Nephron progenitor cell (in vitro differentiated cells): ENCODE measurements at regions not wholly inside any gene's neighbourhood (a gene's known extent, or its start where the extent isn't known, plus 50 kb on each side); places are given as distances from the start of the nearest gene placed in this dataset.

Source experiments
- DNase-seq: peaks from one replicate; pipeline ENCODE4 v3.0.0; 2021
- H3K27ac Mint-ChIP-seq: 2 replicates; pipeline ENCODE4 v1.8.0; 2021; ENCODE audit warnings: mild to moderate bottlenecking, moderate library complexity, mixed read lengths
- H3K27me3 Mint-ChIP-seq: 2 replicates; pipeline ENCODE4 v1.8.0; 2021; ENCODE audit warnings: mild to moderate bottlenecking, low read depth, mixed read lengths; ENCODE audit not compliant: poor library complexity
- H3K36me3 Mint-ChIP-seq: 2 replicates; pipeline ENCODE4 v1.8.0; 2021; ENCODE audit warnings: low read depth, mixed read lengths
- H3K4me1 Mint-ChIP-seq: 2 replicates; pipeline ENCODE4 v1.8.0; 2021; ENCODE audit warnings: mixed read lengths
- H3K4me3 Mint-ChIP-seq: 2 replicates; pipeline ENCODE4 v1.8.0; 2021; ENCODE audit warnings: mild to moderate bottlenecking, moderate library complexity, mixed read lengths
- H3K9me3 Mint-ChIP-seq: 2 replicates; pipeline ENCODE4 v1.8.0; 2021; ENCODE audit warnings: mild to moderate bottlenecking, moderate library complexity, mixed read lengths
- TF ChIP-seq, protein P1 (sequence below): fragments of 200-600 bp; sonication (generic); IDR thresholded peaks from 2 replicates; pipeline ENCODE4 v1.5.0; 2021; ENCODE audit warnings: antibody characterized with exemption

DNA sequence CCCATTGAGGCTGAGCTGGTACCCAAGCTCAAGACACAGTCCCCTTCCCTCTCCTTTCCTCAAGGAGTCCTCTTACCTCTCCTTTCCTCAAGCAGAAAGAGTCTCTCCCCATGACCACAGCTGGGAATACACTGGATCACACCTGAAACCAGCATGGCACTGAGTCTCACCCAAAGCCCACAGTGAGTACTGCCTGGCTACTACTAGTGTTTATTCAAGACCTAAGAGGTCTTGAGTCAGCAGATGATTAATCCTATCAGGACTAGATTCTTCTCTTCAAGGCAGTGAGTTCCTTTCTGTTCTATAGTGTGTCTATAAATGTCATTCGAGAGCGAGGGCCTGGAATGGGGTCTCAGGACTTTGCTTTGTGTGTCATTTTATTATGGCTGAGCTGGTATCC, 111.4 kb downstream of the METTL4 start:
- peaks cover 45% of the 10 kb centered on the region for H3K9me3 Mint-ChIP-seq
- DNase-seq = no peak
- H3K36me3 Mint-ChIP-seq = peaks cover 18% of the 10 kb centered on the region
- H3K27ac Mint-ChIP-seq = no peak overlapping the region
- TF ChIP-seq, protein P1, sequence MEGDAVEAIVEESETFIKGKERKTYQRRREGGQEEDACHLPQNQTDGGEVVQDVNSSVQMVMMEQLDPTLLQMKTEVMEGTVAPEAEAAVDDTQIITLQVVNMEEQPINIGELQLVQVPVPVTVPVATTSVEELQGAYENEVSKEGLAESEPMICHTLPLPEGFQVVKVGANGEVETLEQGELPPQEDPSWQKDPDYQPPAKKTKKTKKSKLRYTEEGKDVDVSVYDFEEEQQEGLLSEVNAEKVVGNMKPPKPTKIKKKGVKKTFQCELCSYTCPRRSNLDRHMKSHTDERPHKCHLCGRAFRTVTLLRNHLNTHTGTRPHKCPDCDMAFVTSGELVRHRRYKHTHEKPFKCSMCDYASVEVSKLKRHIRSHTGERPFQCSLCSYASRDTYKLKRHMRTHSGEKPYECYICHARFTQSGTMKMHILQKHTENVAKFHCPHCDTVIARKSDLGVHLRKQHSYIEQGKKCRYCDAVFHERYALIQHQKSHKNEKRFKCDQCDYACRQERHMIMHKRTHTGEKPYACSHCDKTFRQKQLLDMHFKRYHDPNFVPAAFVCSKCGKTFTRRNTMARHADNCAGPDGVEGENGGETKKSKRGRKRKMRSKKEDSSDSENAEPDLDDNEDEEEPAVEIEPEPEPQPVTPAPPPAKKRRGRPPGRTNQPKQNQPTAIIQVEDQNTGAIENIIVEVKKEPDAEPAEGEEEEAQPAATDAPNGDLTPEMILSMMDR = no peak
- no peaks in the 10 kb centered on the region for H3K4me1 Mint-ChIP-seq
- H3K4me3 Mint-ChIP-seq = no peak overlapping the region
- no peaks in the 10 kb centered on the region for H3K27me3 Mint-ChIP-seq

DNA sequence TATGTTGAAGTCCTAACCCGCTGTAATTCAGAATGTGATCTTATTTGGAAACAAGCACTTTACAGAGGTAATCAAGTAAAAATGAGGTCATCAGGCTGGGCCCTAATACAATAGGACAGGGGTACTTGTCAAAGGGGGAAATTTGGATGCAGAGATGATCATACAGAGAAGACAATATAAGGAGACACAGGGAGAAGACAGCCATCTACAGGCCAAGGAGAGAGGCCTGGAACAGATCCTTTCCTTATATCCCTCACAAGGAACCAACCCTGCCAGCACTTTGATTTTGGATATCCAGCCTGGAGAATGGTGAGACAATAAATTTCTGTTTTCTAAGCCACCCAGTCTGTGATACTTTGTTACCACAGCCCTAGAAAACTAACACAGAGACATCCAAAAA, 104.3 kb downstream of the METTL4 start:
- TF ChIP-seq, protein P1 = no peak
- Mint-ChIP-seq H3K27me3 (peaks cover 7% of the 10 kb centered on the region), H3K27ac (no peak overlapping the region), H3K36me3 (peaks cover 4% of the 10 kb centered on the region), H3K4me1 (peaks cover 10% of the 10 kb centered on the region), H3K9me3 (peaks cover 11% of the 10 kb centered on the region), H3K4me3 (no peak overlapping the region)
- DNase-seq = no peak

DNA sequence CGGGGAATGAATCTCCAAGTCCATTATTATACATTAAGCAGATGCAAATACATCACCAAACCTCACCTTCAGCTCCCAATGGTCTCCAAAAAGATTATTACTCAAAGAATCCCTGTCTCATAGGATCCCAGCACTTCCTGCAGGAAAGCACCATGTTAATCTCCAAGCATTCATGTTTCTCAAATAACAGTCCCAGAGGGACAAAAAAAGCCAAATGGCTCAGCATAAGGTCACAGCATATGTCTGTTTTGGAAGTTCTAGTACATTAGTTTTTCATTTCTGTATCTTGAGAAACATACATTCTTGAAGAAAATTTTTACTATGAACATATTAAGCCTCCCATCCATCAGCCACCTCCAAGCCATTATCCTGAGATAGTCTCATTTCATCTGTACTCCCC, 103.3 kb downstream of the METTL4 start:
- Mint-ChIP-seq H3K4me3 (no peak overlapping the region), H3K9me3 (peaks cover 11% of the 10 kb centered on the region), H3K27me3 (peaks cover 7% of the 10 kb centered on the region), H3K4me1 (peaks cover 10% of the 10 kb centered on the region), H3K27ac (peak overlapping the region; percentile 24), H3K36me3 (peaks cover 4% of the 10 kb centered on the region)
- TF ChIP-seq, protein P1 = no peak
- no peak for DNase-seq

DNA sequence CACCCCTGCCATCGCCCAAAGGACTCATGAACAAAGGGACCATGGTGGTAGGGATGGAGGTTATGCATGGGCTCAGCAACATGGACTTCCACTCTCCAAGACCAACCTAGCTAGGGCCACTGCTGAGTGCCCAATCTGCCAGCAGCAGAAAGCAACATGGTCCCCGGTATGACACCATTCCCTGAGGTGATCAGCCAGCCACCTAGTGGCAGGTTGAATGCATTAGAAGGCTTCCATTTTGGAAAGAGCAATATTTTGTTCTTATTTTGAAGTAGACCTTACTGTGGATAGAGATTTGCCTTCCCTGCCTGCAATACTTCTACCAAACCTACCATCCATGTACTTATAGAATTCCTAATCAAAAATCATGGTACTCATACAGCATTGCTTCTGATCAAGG, 99.8 kb downstream of the METTL4 start:
- TF ChIP-seq, protein P1 = no peak
- Mint-ChIP-seq H3K4me3 (no peak overlapping the region), H3K27me3 (peaks cover 3% of the 10 kb centered on the region), H3K27ac (no peak overlapping the region), H3K4me1 (peaks cover 10% of the 10 kb centered on the region), H3K36me3 (peaks cover 4% of the 10 kb centered on the region), H3K9me3 (peaks cover 11% of the 10 kb centered on the region)
- no peak for DNase-seq

DNA sequence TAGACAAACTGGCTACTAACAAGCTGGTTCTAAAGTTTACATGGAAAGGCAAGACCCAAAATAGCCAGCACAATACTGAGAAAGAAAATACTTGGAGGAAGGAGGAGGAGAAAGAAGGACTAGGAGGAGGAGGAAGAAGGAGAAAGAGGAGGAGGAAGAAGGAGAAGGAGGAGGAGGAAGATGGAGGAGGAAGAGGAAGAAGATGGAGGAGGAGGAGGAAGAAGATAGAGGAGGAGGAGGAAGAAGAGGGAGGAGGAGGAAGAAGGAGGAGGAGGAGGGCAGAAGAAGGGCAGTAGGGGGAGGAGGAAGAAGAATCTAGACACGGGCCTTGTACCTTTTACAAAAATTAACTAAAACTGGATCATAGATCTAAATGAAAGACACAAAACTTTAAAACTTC, 92.6 kb downstream of the METTL4 start:
- TF ChIP-seq, protein P1 = no peak
- Mint-ChIP-seq H3K4me3 (no peak overlapping the region), H3K9me3 (peaks cover 18% of the 10 kb centered on the region), H3K4me1 (peaks cover 6% of the 10 kb centered on the region), H3K36me3 (peaks cover 15% of the 10 kb centered on the region), H3K27ac (no peak overlapping the region), H3K27me3 (peaks cover 10% of the 10 kb centered on the region)
- DNase-seq = no peak

DNA sequence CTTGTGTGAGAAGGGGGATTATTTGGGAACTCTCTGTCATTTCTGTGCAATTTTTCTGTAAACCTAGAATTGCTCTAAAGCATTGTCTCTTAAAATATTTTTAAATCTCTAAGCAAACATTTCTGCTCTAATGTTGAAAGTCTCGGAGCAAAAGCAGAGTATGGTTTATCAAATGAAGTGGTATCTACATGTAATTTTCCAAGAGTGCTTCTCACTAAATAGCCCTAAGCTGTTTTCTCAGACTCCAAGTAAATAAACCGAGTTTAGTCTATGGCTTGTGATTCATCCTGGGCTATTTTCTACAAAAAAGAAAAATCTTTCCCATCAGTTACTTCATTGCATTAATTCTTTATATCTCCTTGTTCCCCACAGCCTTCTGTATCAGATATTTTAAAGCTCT, 90.8 kb downstream of the METTL4 start:
- Mint-ChIP-seq H3K4me3 (no peak overlapping the region), H3K4me1 (peaks cover 9% of the 10 kb centered on the region), H3K36me3 (peaks cover 15% of the 10 kb centered on the region), H3K9me3 (peaks cover 18% of the 10 kb centered on the region), H3K27me3 (peaks cover 10% of the 10 kb centered on the region), H3K27ac (no peak overlapping the region)
- DNase-seq = no peak
- TF ChIP-seq, protein P1 = no peak
